CD14-positive monocyte (primary cell): ENCODE measurements at regions not wholly inside any gene's neighbourhood (a gene's known extent, or its start where the extent isn't known, plus 50 kb on each side); places are given as distances from the start of the nearest gene placed in this dataset.

Source experiments
- DNase-seq, 3 donors: peaks; one replicate each; pipeline ENCODE4 v3.0.0-alpha.2; 2011 to 2022
- H2AFZ ChIP-seq: 2 replicates; pipeline ENCODE4 v1.6.0; 2012; ENCODE audit warnings: mild to moderate bottlenecking, low read depth, low read length, inconsistent platforms; ENCODE audit not compliant: insufficient read depth, poor library complexity, severe bottlenecking
- H3K27ac ChIP-seq, 2 donors: 1 replicate in 1 of 2; 2 replicates in 1 of 2; pipeline ENCODE4 v1.5.1; 2012 to 2013; ENCODE audit warnings: low read length in 2 of 2, control low read depth in 1 of 2, inconsistent platforms in 1 of 2, low read depth in 1 of 2, mild to moderate bottlenecking in 1 of 2
- H3K27me3 ChIP-seq, 2 donors: one replicate each; pipeline versions ENCODE4 v1.6.0 to v1.6.1; 2011 to 2013; ENCODE audit warnings: low read length in 2 of 2; ENCODE audit not compliant: control insufficient read depth in 2 of 2, insufficient read depth in 2 of 2
- H3K36me3 ChIP-seq, 2 donors: replicated peaks in 1 of 2; 1 replicate in 1 of 2; 2 replicates in 1 of 2; pipeline versions ENCODE4 v1.5.1 to v1.6.1; 2012 to 2013; ENCODE audit warnings: low read length in 2 of 2, control low read depth in 1 of 2, inconsistent platforms in 1 of 2, mild to moderate bottlenecking in 1 of 2; ENCODE audit not compliant: insufficient read depth in 2 of 2, control insufficient read depth in 1 of 2
- H3K4me1 ChIP-seq, 2 donors: 1 replicate in 1 of 2; 2 replicates in 1 of 2; pipeline versions ENCODE4 v1.5.1 to v1.6.1; 2012 to 2013; ENCODE audit warnings: low read length in 2 of 2, control low read depth in 1 of 2, inconsistent platforms in 1 of 2, mild to moderate bottlenecking in 1 of 2, moderate library complexity in 1 of 2; ENCODE audit not compliant: insufficient read depth in 2 of 2, control insufficient read depth in 1 of 2
- H3K4me2 ChIP-seq: replicated peaks from 2 replicates; pipeline ENCODE3; 2012; ENCODE audit warnings: low read length, moderate library complexity, mild to moderate bottlenecking; ENCODE audit not compliant: poor library complexity, severe bottlenecking; ENCODE audit errors: extremely low read depth
- H3K4me3 ChIP-seq, 3 experiments: fragments of 200-600 bp in 1 of 3; sonication (generic) in 1 of 3; replicated peaks in 1 of 3; 1 replicate in 2 of 3; 2 replicates in 1 of 3; pipeline ENCODE4 v1.5.1; 2011 to 2013; ENCODE audit warnings: low read length in 3 of 3, mild to moderate bottlenecking in 3 of 3, control low read depth in 2 of 3, low read depth in 2 of 3, inconsistent platforms in 1 of 3, moderate library complexity in 1 of 3
- H3K79me2 ChIP-seq: 2 replicates; pipeline ENCODE4 v1.6.0; 2012; ENCODE audit warnings: mild to moderate bottlenecking, control low read depth, inconsistent platforms, low read length, moderate library complexity; ENCODE audit not compliant: insufficient read depth
- H3K9ac ChIP-seq: 2 replicates; pipeline ENCODE4 v1.6.0; 2017; ENCODE audit warnings: low read length, mild to moderate bottlenecking; ENCODE audit not compliant: insufficient read depth, poor library complexity, severe bottlenecking
- H3K9me3 ChIP-seq, 2 donors: replicated peaks in 1 of 2; 1 replicate in 1 of 2; 2 replicates in 1 of 2; pipeline versions ENCODE4 v1.5.1 to v1.6.1; 2012 to 2013; ENCODE audit warnings: low read length in 2 of 2, control low read depth in 1 of 2; ENCODE audit not compliant: control insufficient read depth in 1 of 2, insufficient read depth in 1 of 2
- H4K20me1 ChIP-seq: 2 replicates; pipeline ENCODE4 v1.6.0; 2012; ENCODE audit warnings: mild to moderate bottlenecking, low read length, control low read depth, moderate library complexity; ENCODE audit not compliant: insufficient read depth
- H3K27ac Mint-ChIP-seq, 7 donors: one replicate each; pipeline ENCODE4 v1.8.0; 2020; ENCODE audit warnings: mild to moderate bottlenecking in 7 of 7, mixed read lengths in 7 of 7, moderate library complexity in 6 of 7, inconsistent platforms in 2 of 7
- H3K27me3 Mint-ChIP-seq, 3 donors: one replicate each; pipeline ENCODE4 v1.8.0; 2021 to 2022; ENCODE audit warnings: low read depth in 3 of 3, mild to moderate bottlenecking in 3 of 3, mixed read lengths in 3 of 3, moderate library complexity in 3 of 3, inconsistent platforms in 1 of 3
- H3K36me3 Mint-ChIP-seq, 2 donors: one replicate each; pipeline ENCODE4 v1.8.0; 2020; ENCODE audit warnings: mixed read lengths in 2 of 2, inconsistent platforms in 1 of 2, mild to moderate bottlenecking in 1 of 2
- H3K4me1 Mint-ChIP-seq: one replicate; pipeline ENCODE4 v1.8.0; 2020; ENCODE audit warnings: mild to moderate bottlenecking, mixed read lengths
- H3K4me3 Mint-ChIP-seq, 2 donors: one replicate each; pipeline ENCODE4 v1.8.0; 2020; ENCODE audit warnings: mild to moderate bottlenecking in 2 of 2, mixed read lengths in 2 of 2, moderate library complexity in 1 of 2
- H3K9me3 Mint-ChIP-seq, 7 donors: one replicate each; pipeline ENCODE4 v1.8.0; 2020 to 2022; ENCODE audit warnings: mixed read lengths in 7 of 7, mild to moderate bottlenecking in 6 of 7, moderate library complexity in 6 of 7, inconsistent platforms in 2 of 7
- CTCF ChIP-seq: fragments of 200-600 bp; IDR thresholded peaks from one replicate; pipeline ENCODE4 v1.8.0; 2022; ENCODE audit warnings: antibody characterized with exemption, mild to moderate bottlenecking
- WGBS: methylation state at CpG from one replicate; pipeline ENCODE4 v1.1.5; 2013; ENCODE audit warnings: missing lambda C conversion rate; ENCODE audit not compliant: insufficient coverage; 5-methylcytosine and 5-hydroxymethylcytosine counted together
- intact Hi-C, 2 donors: fragments of 100-400 bp; cut with micrococcal nuclease; formaldehyde crosslinking; loops; one replicate each; pipeline versions ENCODE4 v1.15.0 to v1.15.1; 2023

- TF ChIP-seq CTCF = no peak
- no peak for DNase-seq
- Histone ChIP-seq H3K4me3 (no peak overlapping the region), H2AFZ (no peak overlapping the region), H3K79me2 (no peaks in the 10 kb centered on the region), H3K27me3 (no peaks in the 10 kb centered on the region), H3K4me2 (no peak overlapping the region), H3K36me3 (no peaks in the 10 kb centered on the region), H4K20me1 (no peaks in the 10 kb centered on the region), H3K27ac (no peak overlapping the region), H3K9ac (no peak overlapping the region), H3K9me3 (peaks cover 4 to 6% of the 10 kb centered on the region in 2 donors), H3K4me1 (no peaks in the 10 kb centered on the region)
- peak overlapping the region in 1 of 2 donors; percentile 18 for H3K4me3 Mint-ChIP-seq
- H3K9me3 Mint-ChIP-seq = peaks cover 0 to 9% (median 4%) of the 10 kb centered on the region in 7 donors
- 49% methylated on average over 3 of the region's 4 CpGs for WGBS
- peaks cover 2 to 10% (median 10%) of the 10 kb centered on the region in 3 donors for H3K27me3 Mint-ChIP-seq
- H3K4me1 Mint-ChIP-seq = no peaks in the 10 kb centered on the region
- intact Hi-C loops = no loop called here
- H3K27ac Mint-ChIP-seq = no peak overlapping the region
- no peaks in the 10 kb centered on the region for H3K36me3 Mint-ChIP-seq
These were observed 479.3 kb downstream of the GLRX3 start for GRCh38 chr10:130615457-130615856.

GRCh38 chr10:130617985-130618384 lies 481.8 kb downstream of the GLRX3 start:
- Histone ChIP-seq H3K4me2 (no peak overlapping the region), H3K27me3 (no peaks in the 10 kb centered on the region), H3K79me2 (no peaks in the 10 kb centered on the region), H3K9ac (no peak overlapping the region), H3K36me3 (no peaks in the 10 kb centered on the region), H3K27ac (no peak overlapping the region), H3K9me3 (no peaks in the 10 kb centered on the region), H4K20me1 (no peaks in the 10 kb centered on the region), H3K4me3 (no peak overlapping the region), H2AFZ (no peak overlapping the region), H3K4me1 (no peaks in the 10 kb centered on the region)
- TF ChIP-seq CTCF = no peak
- Mint-ChIP-seq H3K27me3 (peaks cover 2 to 9% (median 8%) of the 10 kb centered on the region in 3 donors), H3K4me1 (no peaks in the 10 kb centered on the region), H3K27ac (no peak overlapping the region), H3K36me3 (no peaks in the 10 kb centered on the region), H3K4me3 (no peak overlapping the region), H3K9me3 (peaks cover 0 to 7% (median 3%) of the 10 kb centered on the region in 7 donors)
- WGBS = no CpG with 5 or more reads among the region's 1 CpG
- intact Hi-C loops = no loop called here
- DNase-seq = no peak
